ENCODE measurements at regions not wholly inside any gene's neighbourhood (a gene's known extent, or its start where the extent isn't known, plus 50 kb on each side); places are given as distances from the start of the nearest gene placed in this dataset.

GRCh38 chr21:28633839-28634555 is 358.7 kb downstream of the LTN1 start:
- DNase-seq = no peak
- no peak overlapping the region for H3K9ac ChIP-seq (ENCODE audit: insufficient read depth in 1 of 2, low read length in 2 of 2)
- no peak overlapping the region for H3K4me3 ChIP-seq
- peaks cover 2 to 17% (median 12%) of the 10 kb centered on the region in 5 donors for H3K4me1 ChIP-seq (ENCODE audit: control insufficient read depth in 5 of 5, insufficient read depth in 5 of 5, low read length in 5 of 5)
- H3K36me3 ChIP-seq (ENCODE audit: control insufficient read depth in 4 of 4, insufficient read depth in 4 of 4, low read length in 4 of 4) = no peaks in the 10 kb centered on the region
- ATAC-seq (ENCODE audit: insufficient read depth, low FRiP score) = peak; percentile 12
- H3K27me3 ChIP-seq (ENCODE audit: control insufficient read depth in 3 of 3, insufficient read depth in 3 of 3, low read length in 2 of 3) = no peaks in the 10 kb centered on the region
- TF ChIP-seq CTCF (IDR thresholded peaks at IDR 0.05; ENCODE audit: control extremely low read depth, extremely low read depth) = no peak
- peaks cover 0 to 4% (median 0%) of the 10 kb centered on the region in 4 donors for H3K9me3 ChIP-seq (ENCODE audit: control insufficient read depth in 4 of 4, insufficient read depth in 3 of 4, low read length in 3 of 4)
- H3K27ac ChIP-seq (ENCODE audit: low read depth in 1 of 2, low read length in 1 of 2) = peak overlapping the region; percentile 73 to 78
- 49 to 58% methylated on average over 12 of the region's 12 CpGs for WGBS, 2 donors

GRCh38 chr21:28632755-28633408 is 359.8 kb downstream of the LTN1 start:
- no peak overlapping the region for H3K9ac ChIP-seq (ENCODE audit: insufficient read depth in 1 of 2, low read length in 2 of 2)
- H3K27me3 ChIP-seq (ENCODE audit: control insufficient read depth in 3 of 3, insufficient read depth in 3 of 3, low read length in 2 of 3) = no peaks in the 10 kb centered on the region
- peak in 1 of 3 donors; percentile 11 for DNase-seq
- no peak overlapping the region for H3K4me3 ChIP-seq
- TF ChIP-seq CTCF (IDR thresholded peaks at IDR 0.05; ENCODE audit: control extremely low read depth, extremely low read depth) = no peak
- H3K27ac ChIP-seq (ENCODE audit: low read depth in 1 of 2, low read length in 1 of 2) = peak overlapping the region; percentile 46 to 78
- H3K4me1 ChIP-seq (ENCODE audit: control insufficient read depth in 5 of 5, insufficient read depth in 5 of 5, low read length in 5 of 5) = peaks cover 2 to 17% (median 12%) of the 10 kb centered on the region in 5 donors
- no peaks in the 10 kb centered on the region for H3K9me3 ChIP-seq (ENCODE audit: control insufficient read depth in 4 of 4, insufficient read depth in 3 of 4, low read length in 3 of 4)
- ATAC-seq (ENCODE audit: insufficient read depth, low FRiP score) = no peak
- H3K36me3 ChIP-seq (ENCODE audit: control insufficient read depth in 4 of 4, insufficient read depth in 4 of 4, low read length in 4 of 4) = no peaks in the 10 kb centered on the region
- WGBS, 2 donors = 62% methylated on average over 3 of the region's 3 CpGs

DNA sequence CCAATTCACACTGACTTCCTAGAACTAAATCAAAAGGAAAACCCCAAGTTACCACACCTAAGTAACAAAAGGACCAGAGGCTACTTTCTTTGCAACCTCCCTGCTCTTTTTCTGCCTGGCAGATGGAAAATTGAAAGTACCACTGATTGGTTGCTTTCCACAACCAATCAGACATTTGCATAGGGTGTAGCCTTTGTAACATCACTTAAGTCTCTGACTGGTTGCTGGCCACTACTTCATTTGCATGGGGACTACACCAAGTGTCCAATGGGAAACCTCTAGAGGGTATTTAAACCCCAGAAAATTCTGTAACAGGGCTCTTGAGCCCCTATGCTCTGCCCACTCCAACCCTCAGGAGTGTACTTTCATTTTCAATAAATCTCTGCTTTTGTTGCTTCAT is 365.0 kb downstream of the LTN1 start:
- ATAC-seq (ENCODE audit: insufficient read depth, low FRiP score) = no peak
- no peak for DNase-seq
- Histone ChIP-seq H3K9me3 (ENCODE audit: control insufficient read depth in 4 of 4, insufficient read depth in 3 of 4, low read length in 3 of 4) (no peaks in the 10 kb centered on the region), H3K9ac (ENCODE audit: insufficient read depth in 1 of 2, low read length in 2 of 2) (no peak overlapping the region), H3K27me3 (ENCODE audit: control insufficient read depth in 3 of 3, insufficient read depth in 3 of 3, low read length in 2 of 3) (no peaks in the 10 kb centered on the region), H3K4me1 (ENCODE audit: control insufficient read depth in 5 of 5, insufficient read depth in 5 of 5, low read length in 5 of 5) (peaks cover 0 to 9% (median 2%) of the 10 kb centered on the region in 5 donors), H3K4me3 (no peak overlapping the region), H3K27ac (ENCODE audit: low read depth in 1 of 2, low read length in 1 of 2) (peak overlapping the region in 1 of 2 donors; percentile 9), H3K36me3 (ENCODE audit: control insufficient read depth in 4 of 4, insufficient read depth in 4 of 4, low read length in 4 of 4) (no peaks in the 10 kb centered on the region)
- TF ChIP-seq CTCF (IDR thresholded peaks at IDR 0.05; ENCODE audit: control extremely low read depth, extremely low read depth) = no peak

All from lung (tissue), 11 donors.